ENCODE measurements at regions not wholly inside any gene's neighbourhood (a gene's known extent, or its start where the extent isn't known, plus 50 kb on each side); places are given as distances from the start of the nearest gene placed in this dataset.

DNA sequence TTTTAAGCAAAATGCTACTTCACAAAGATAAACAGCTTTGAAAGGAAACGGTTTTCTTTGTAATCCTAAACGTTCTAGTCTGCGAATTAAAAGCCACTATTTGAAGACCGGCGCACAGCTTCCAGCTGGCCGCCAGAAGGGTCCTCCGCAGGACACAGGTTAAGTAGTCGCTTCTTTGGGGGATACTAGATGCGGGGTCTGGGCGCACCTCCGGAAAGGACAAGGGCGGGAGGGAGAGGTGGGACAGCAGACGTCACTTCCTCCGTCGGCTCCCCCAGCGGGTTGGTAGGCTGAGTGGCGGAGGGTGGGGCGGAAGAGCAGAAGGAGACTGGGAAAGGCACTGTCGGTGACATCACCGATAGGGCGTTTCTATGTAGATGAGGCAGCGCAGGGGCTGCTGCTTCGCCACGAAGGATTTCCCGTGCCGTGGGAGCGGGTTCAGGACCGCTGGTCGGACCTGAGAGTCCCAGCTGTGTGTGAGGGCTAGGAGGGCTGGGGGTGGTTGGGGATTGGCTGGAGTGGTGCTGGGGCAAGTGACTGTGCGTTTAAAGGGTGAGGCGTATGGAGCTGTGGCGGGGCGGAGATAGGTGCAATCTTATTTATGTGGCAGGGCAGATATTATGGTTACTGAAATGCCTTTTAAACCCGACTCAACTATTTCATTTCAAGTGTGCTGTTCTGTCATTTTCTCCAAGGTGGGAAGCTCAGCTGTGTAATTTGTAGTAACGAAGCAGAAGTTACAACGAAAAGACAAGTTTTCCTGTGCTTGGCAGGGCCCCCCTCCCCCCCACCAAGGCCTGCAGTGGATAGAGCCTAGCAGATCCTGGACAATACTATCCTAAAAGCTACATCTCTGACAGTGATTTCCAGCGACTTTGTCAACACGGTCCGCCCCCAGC is 158.3 kb upstream of the NOTCH2NLA start (continued):
- peak; percentile 61; the same call in 1 of the 2 replicates for TF ChIP-seq MEF2D (tag; conservative IDR thresholded peaks at IDR 0.05; ENCODE audit: low read depth)
- peak; percentile 53 to 54; a peak in 2 of 4 replicates for TF ChIP-seq KDM1A (IDR thresholded peaks at IDR 0.05)
- peak; percentile 97 for TF ChIP-seq ZNF316 (IDR thresholded peaks at IDR 0.05)
- TF ChIP-seq KLF10 (CRISPR knock-in tag; IDR thresholded peaks at IDR 0.05) = peak; percentile 95
- TF ChIP-seq ZNF764 (CRISPR knock-in tag; IDR thresholded peaks at IDR 0.05; ENCODE audit: low read depth) = peak; percentile 83
- TF ChIP-seq, protein P1, sequence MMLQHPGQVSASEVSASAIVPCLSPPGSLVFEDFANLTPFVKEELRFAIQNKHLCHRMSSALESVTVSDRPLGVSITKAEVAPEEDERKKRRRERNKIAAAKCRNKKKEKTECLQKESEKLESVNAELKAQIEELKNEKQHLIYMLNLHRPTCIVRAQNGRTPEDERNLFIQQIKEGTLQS (IDR thresholded peaks at IDR 0.05) = peak; percentile 87
- TF ChIP-seq, protein P1 (CRISPR knock-in tag; conservative IDR thresholded peaks at IDR 0.05) = peak; percentile 80
- TF ChIP-seq, protein P2, sequence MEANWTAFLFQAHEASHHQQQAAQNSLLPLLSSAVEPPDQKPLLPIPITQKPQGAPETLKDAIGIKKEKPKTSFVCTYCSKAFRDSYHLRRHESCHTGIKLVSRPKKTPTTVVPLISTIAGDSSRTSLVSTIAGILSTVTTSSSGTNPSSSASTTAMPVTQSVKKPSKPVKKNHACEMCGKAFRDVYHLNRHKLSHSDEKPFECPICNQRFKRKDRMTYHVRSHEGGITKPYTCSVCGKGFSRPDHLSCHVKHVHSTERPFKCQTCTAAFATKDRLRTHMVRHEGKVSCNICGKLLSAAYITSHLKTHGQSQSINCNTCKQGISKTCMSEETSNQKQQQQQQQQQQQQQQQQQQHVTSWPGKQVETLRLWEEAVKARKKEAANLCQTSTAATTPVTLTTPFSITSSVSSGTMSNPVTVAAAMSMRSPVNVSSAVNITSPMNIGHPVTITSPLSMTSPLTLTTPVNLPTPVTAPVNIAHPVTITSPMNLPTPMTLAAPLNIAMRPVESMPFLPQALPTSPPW (CRISPR knock-in tag; IDR thresholded peaks at IDR 0.05) = peak; percentile 78
- TF ChIP-seq, protein P3, sequence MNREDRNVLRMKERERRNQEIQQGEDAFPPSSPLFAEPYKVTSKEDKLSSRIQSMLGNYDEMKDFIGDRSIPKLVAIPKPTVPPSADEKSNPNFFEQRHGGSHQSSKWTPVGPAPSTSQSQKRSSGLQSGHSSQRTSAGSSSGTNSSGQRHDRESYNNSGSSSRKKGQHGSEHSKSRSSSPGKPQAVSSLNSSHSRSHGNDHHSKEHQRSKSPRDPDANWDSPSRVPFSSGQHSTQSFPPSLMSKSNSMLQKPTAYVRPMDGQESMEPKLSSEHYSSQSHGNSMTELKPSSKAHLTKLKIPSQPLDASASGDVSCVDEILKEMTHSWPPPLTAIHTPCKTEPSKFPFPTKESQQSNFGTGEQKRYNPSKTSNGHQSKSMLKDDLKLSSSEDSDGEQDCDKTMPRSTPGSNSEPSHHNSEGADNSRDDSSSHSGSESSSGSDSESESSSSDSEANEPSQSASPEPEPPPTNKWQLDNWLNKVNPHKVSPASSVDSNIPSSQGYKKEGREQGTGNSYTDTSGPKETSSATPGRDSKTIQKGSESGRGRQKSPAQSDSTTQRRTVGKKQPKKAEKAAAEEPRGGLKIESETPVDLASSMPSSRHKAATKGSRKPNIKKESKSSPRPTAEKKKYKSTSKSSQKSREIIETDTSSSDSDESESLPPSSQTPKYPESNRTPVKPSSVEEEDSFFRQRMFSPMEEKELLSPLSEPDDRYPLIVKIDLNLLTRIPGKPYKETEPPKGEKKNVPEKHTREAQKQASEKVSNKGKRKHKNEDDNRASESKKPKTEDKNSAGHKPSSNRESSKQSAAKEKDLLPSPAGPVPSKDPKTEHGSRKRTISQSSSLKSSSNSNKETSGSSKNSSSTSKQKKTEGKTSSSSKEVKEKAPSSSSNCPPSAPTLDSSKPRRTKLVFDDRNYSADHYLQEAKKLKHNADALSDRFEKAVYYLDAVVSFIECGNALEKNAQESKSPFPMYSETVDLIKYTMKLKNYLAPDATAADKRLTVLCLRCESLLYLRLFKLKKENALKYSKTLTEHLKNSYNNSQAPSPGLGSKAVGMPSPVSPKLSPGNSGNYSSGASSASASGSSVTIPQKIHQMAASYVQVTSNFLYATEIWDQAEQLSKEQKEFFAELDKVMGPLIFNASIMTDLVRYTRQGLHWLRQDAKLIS (CRISPR knock-in tag; IDR thresholded peaks at IDR 0.05) = peak; percentile 90
- peak; percentile 47; the same call in 1 of the 2 replicates for TF ChIP-seq CXXC5 (CRISPR knock-in tag; IDR thresholded peaks at IDR 0.05)
- TF ChIP-seq ARHGAP35 (IDR thresholded peaks at IDR 0.05; ENCODE audit: partially characterized antibody) = peak; percentile 97
- peak; percentile 75; the same call in 1 of the 2 replicates for TF ChIP-seq NBN (IDR thresholded peaks at IDR 0.05; ENCODE audit: low read depth)
- TF ChIP-seq ZNF436 (CRISPR knock-in tag; IDR thresholded peaks at IDR 0.05) = peak; percentile 89
- TF ChIP-seq, protein P4, sequence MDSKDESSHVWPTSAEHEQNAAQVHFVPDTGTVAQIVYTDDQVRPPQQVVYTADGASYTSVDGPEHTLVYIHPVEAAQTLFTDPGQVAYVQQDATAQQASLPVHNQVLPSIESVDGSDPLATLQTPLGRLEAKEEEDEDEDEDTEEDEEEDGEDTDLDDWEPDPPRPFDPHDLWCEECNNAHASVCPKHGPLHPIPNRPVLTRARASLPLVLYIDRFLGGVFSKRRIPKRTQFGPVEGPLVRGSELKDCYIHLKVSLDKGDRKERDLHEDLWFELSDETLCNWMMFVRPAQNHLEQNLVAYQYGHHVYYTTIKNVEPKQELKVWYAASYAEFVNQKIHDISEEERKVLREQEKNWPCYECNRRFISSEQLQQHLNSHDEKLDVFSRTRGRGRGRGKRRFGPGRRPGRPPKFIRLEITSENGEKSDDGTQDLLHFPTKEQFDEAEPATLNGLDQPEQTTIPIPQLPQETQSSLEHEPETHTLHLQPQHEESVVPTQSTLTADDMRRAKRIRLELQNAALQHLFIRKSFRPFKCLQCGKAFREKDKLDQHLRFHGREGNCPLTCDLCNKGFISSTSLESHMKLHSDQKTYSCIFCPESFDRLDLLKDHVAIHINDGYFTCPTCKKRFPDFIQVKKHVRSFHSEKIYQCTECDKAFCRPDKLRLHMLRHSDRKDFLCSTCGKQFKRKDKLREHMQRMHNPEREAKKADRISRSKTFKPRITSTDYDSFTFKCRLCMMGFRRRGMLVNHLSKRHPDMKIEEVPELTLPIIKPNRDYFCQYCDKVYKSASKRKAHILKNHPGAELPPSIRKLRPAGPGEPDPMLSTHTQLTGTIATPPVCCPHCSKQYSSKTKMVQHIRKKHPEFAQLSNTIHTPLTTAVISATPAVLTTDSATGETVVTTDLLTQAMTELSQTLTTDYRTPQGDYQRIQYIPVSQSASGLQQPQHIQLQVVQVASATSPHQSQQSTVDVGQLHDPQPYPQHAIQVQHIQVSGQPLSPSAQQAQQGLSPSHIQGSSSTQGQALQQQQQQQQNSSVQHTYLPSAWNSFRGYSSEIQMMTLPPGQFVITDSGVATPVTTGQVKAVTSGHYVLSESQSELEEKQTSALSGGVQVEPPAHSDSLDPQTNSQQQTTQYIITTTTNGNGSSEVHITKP (IDR thresholded peaks at IDR 0.05; ENCODE audit: partially characterized antibody) = peak; percentile 84
- TF ChIP-seq, protein P5, sequence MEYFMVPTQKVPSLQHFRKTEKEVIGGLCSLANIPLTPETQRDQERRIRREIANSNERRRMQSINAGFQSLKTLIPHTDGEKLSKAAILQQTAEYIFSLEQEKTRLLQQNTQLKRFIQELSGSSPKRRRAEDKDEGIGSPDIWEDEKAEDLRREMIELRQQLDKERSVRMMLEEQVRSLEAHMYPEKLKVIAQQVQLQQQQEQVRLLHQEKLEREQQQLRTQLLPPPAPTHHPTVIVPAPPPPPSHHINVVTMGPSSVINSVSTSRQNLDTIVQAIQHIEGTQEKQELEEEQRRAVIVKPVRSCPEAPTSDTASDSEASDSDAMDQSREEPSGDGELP (CRISPR knock-in tag; IDR thresholded peaks at IDR 0.05; ENCODE audit: borderline replicate concordance) = peak; percentile 60

Data from K562 (cell line).